ENCODE measurements at regions not wholly inside any gene's neighbourhood (a gene's known extent, or its start where the extent isn't known, plus 50 kb on each side); places are given as distances from the start of the nearest gene placed in this dataset.

DNA sequence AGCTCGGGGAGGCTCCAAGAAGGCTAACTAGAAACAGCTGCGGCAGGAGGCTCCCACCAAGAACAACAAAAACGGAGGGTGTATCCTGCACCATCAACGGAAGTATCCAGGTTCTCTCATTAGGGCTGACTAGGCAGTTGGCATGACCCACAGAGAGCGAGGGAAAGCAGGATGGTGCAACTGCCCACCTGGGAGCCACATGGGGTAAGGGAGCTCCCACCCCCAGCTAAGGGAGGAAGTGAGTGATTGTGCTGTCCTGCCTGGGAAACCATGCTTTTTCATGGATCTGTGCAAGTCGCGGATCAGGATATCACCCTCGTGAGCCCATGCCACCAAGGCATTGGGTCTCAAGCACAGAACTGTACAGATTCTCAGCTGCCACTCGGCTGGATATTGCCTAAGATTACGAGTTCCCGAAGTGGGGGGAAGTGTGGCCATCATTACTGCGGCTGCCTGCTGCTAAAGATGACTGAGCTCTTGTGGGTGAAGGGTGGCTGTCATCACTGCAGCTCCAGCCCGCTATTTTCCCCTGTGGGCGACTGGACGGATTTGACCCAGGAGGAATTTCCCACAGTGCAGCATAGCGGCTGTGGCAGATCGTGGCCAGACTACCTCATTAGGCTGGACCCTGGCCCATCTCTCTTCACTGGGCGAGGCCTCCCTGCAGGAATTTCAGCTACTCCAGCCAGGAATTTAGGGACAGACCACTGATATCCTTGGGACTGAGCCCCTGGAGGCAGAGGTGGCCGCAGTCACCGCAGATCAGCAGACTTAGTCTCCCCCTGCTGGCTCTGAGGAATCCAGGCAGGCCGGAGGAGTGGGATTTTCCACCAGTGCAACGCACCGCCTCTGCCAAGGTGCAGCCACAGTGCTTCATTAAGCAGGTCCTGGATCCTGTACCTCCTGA, 515.7 kb downstream of the FRK start (continued):
- no peak for TF ChIP-seq ZNF407 (CRISPR knock-in tag; IDR thresholded peaks at IDR 0.05; ENCODE audit: not compliant biosample characterization)
- TF ChIP-seq EP300 (IDR thresholded peaks at IDR 0.05; ENCODE audit: low read depth in 2 of 2, low read length in 2 of 2): peak in 1 of 2 experiments; percentile 33; a peak in 1 of 4 replicates
- TF ChIP-seq EP300 (CRISPR knock-in tag; IDR thresholded peaks at IDR 0.05; ENCODE audit: borderline replicate concordance): no peak
- TF ChIP-seq, protein P1, sequence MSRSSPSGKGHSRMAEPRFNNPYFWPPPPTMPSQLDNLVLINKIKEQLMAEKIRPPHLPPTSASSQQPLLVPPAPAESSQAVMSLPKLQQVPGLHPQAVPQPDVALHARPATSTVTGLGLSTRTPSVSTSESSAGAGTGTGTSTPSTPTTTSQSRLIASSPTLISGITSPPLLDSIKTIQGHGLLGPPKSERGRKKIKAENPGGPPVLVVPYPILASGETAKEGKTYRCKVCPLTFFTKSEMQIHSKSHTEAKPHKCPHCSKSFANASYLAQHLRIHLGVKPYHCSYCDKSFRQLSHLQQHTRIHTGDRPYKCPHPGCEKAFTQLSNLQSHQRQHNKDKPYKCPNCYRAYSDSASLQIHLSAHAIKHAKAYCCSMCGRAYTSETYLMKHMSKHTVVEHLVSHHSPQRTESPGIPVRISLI (CRISPR knock-in tag; IDR thresholded peaks at IDR 0.05; ENCODE audit: borderline replicate concordance): no peak
- TF ChIP-seq ZSCAN20 (CRISPR knock-in tag; IDR thresholded peaks at IDR 0.05; ENCODE audit: borderline replicate concordance): no peak
- no peak for TF ChIP-seq ZNF503 (CRISPR knock-in tag; IDR thresholded peaks at IDR 0.05)
- TF ChIP-seq KLF13 (CRISPR knock-in tag; IDR thresholded peaks at IDR 0.05): no peak
- no peak for TF ChIP-seq HNF4G (IDR thresholded peaks at IDR 0.05; ENCODE audit: borderline replicate concordance, low read depth, low read length)
- no peak for TF ChIP-seq HNF4G (CRISPR knock-in tag; IDR thresholded peaks at IDR 0.05; ENCODE audit: borderline replicate concordance, low read depth)
- TF ChIP-seq HCFC1 (IDR thresholded peaks at IDR 0.05; ENCODE audit: low read depth, low read length): no peak
- TF ChIP-seq ZMAT3 (CRISPR knock-in tag; conservative IDR thresholded peaks at IDR 0.05): no peak
- no peak for TF ChIP-seq RAD51 (IDR thresholded peaks at IDR 0.05; ENCODE audit: borderline replicate concordance)
- TF ChIP-seq, protein P2, sequence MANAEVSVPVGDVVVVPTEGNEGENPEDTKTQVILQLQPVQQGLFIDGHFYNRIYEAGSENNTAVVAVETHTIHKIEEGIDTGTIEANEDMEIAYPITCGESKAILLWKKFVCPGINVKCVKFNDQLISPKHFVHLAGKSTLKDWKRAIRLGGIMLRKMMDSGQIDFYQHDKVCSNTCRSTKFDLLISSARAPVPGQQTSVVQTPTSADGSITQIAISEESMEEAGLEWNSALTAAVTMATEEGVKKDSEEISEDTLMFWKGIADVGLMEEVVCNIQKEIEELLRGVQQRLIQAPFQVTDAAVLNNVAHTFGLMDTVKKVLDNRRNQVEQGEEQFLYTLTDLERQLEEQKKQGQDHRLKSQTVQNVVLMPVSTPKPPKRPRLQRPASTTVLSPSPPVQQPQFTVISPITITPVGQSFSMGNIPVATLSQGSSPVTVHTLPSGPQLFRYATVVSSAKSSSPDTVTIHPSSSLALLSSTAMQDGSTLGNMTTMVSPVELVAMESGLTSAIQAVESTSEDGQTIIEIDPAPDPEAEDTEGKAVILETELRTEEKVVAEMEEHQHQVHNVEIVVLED (CRISPR knock-in tag; IDR thresholded peaks at IDR 0.05; ENCODE audit: borderline replicate concordance): no peak
- TF ChIP-seq ZNF766 (CRISPR knock-in tag; IDR thresholded peaks at IDR 0.05; ENCODE audit: borderline replicate concordance): no peak
- no peak for TF ChIP-seq FOXM1 (CRISPR knock-in tag; IDR thresholded peaks at IDR 0.05)
- no peak for TF ChIP-seq KDM6A (CRISPR knock-in tag; IDR thresholded peaks at IDR 0.05; ENCODE audit: low read depth)

All from HepG2 (cell line).